SK-N-SH treated with all-trans-retinoic acid at 6 μM for 48 hours (cell line): ENCODE measurements at regions not wholly inside any gene's neighbourhood (a gene's known extent, or its start where the extent isn't known, plus 50 kb on each side); places are given as distances from the start of the nearest gene placed in this dataset.

Experiments
- ATAC-seq: fragments of 200-7000 bp; cut with Tn5 transposase; 3 replicates; pipeline ENCODE4 v1.9.1; 2020; ENCODE audit warnings: mild to moderate bottlenecking, moderate library complexity
- ARNTL ChIP-seq: fragments of 450-650 bp; formaldehyde crosslinking; IDR thresholded peaks from 2 replicates; pipeline ENCODE4 v1.5.0; 2020; ENCODE audit warnings: low read depth, mild to moderate bottlenecking, moderate library complexity, borderline replicate concordance
- BACH2 ChIP-seq: fragments of 250-450 bp; sonication (Bioruptor Pico); IDR thresholded peaks from 2 replicates; pipeline ENCODE4 v1.9.0; 2021; ENCODE audit warnings: mild to moderate bottlenecking, borderline replicate concordance
- CSDC2 ChIP-seq: fragments of 250-450 bp; sonication (Bioruptor Pico); IDR thresholded peaks from 2 replicates; pipeline ENCODE4 v1.5.0; 2020; ENCODE audit warnings: mild to moderate bottlenecking, moderate library complexity
- ESRRG ChIP-seq: fragments of 250-450 bp; sonication (Bioruptor Pico); IDR thresholded peaks from 2 replicates; pipeline ENCODE4 v1.6.1; 2021; ENCODE audit warnings: mild to moderate bottlenecking
- ISL1 ChIP-seq: fragments of 250-450 bp; sonication (Bioruptor Pico); IDR thresholded peaks from 2 replicates; pipeline ENCODE4 v2.1.2; 2022; ENCODE audit warnings: mild to moderate bottlenecking, moderate library complexity
- OSR1 ChIP-seq: fragments of 250-450 bp; sonication (Bioruptor Pico); IDR thresholded peaks from 2 replicates; pipeline ENCODE4 v1.8.0; 2022; ENCODE audit warnings: moderate library complexity, mild to moderate bottlenecking, inconsistent platforms
- PPARA ChIP-seq: fragments of 250-450 bp; sonication (Bioruptor Pico); IDR thresholded peaks from 2 replicates; pipeline ENCODE4 v1.5.0; 2020; ENCODE audit warnings: mild to moderate bottlenecking, borderline replicate concordance
- SNAI2 ChIP-seq: fragments of 250-450 bp; sonication (Bioruptor Pico); IDR thresholded peaks from 2 replicates; pipeline ENCODE4 v1.5.0; 2020; ENCODE audit warnings: mild to moderate bottlenecking, moderate library complexity
- TOX ChIP-seq: fragments of 250-450 bp; sonication (Bioruptor Pico); IDR thresholded peaks from 2 replicates; pipeline ENCODE4 v1.8.0; 2021; ENCODE audit warnings: mild to moderate bottlenecking, moderate library complexity, borderline replicate concordance
- TSHZ2 ChIP-seq: fragments of 250-450 bp; sonication (Bioruptor Pico); IDR thresholded peaks from 2 replicates; pipeline ENCODE4 v1.5.0; 2020; ENCODE audit warnings: mild to moderate bottlenecking, moderate library complexity
- ZC3H10 ChIP-seq: fragments of 250-450 bp; sonication (Bioruptor Pico); IDR thresholded peaks from 2 replicates; pipeline ENCODE4 v1.5.1; 2021; ENCODE audit warnings: mild to moderate bottlenecking, moderate library complexity
- ZFP3 ChIP-seq: fragments of 250-450 bp; sonication (Bioruptor Pico); IDR thresholded peaks from 2 replicates; pipeline ENCODE4 v1.5.0; 2020; ENCODE audit warnings: mild to moderate bottlenecking, moderate library complexity
- ZFP30 ChIP-seq: fragments of 450-650 bp; formaldehyde crosslinking; IDR thresholded peaks from 2 replicates; pipeline ENCODE4 v1.5.0; 2022; ENCODE audit warnings: mild to moderate bottlenecking, moderate library complexity
- ZNF565 ChIP-seq: fragments of 450-650 bp; formaldehyde crosslinking; conservative IDR thresholded peaks from 2 replicates; pipeline ENCODE4 v1.5.0; 2020; ENCODE audit warnings: low read depth, mild to moderate bottlenecking, moderate library complexity
- ZNF70 ChIP-seq: fragments of 450-650 bp; formaldehyde crosslinking; IDR thresholded peaks from 2 replicates; pipeline ENCODE4 v1.5.0; 2020; ENCODE audit warnings: mild to moderate bottlenecking, moderate library complexity
- TF ChIP-seq, protein P1 (sequence below): fragments of 250-450 bp; sonication (Bioruptor Pico); IDR thresholded peaks from 2 replicates; pipeline ENCODE4 v1.5.1; 2021; ENCODE audit warnings: mild to moderate bottlenecking, moderate library complexity
- TF ChIP-seq, protein P2 (sequence below): fragments of 250-450 bp; sonication (Bioruptor Pico); IDR thresholded peaks from 2 replicates; pipeline ENCODE4 v1.5.1; 2020; ENCODE audit warnings: low read depth, mild to moderate bottlenecking, moderate library complexity
- TF ChIP-seq, protein P3 (sequence below): fragments of 250-450 bp; sonication (Bioruptor Pico); IDR thresholded peaks from 2 replicates; pipeline ENCODE4 v1.8.0; 2021; ENCODE audit warnings: low read depth, mild to moderate bottlenecking, moderate library complexity, borderline replicate concordance
- TF ChIP-seq, protein P4 (sequence below): fragments of 250-450 bp; sonication (Bioruptor Pico); IDR thresholded peaks from 2 replicates; pipeline ENCODE4 v1.8.0; 2020; ENCODE audit warnings: mild to moderate bottlenecking, moderate library complexity, borderline replicate concordance

- TF ChIP-seq BACH2 (CRISPR knock-in tag): no peak
- TF ChIP-seq ARNTL (CRISPR knock-in tag): no peak
- no peak for TF ChIP-seq ZFP3
- TF ChIP-seq ZNF565 (CRISPR knock-in tag): no peak
- TF ChIP-seq, protein P1, sequence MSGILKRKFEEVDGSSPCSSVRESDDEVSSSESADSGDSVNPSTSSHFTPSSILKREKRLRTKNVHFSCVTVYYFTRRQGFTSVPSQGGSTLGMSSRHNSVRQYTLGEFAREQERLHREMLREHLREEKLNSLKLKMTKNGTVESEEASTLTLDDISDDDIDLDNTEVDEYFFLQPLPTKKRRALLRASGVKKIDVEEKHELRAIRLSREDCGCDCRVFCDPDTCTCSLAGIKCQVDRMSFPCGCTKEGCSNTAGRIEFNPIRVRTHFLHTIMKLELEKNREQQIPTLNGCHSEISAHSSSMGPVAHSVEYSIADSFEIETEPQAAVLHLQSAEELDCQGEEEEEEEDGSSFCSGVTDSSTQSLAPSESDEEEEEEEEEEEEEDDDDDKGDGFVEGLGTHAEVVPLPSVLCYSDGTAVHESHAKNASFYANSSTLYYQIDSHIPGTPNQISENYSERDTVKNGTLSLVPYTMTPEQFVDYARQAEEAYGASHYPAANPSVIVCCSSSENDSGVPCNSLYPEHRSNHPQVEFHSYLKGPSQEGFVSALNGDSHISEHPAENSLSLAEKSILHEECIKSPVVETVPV (CRISPR knock-in tag): no peak
- TF ChIP-seq OSR1 (CRISPR knock-in tag): no peak
- TF ChIP-seq SNAI2 (CRISPR knock-in tag): no peak
- no peak for TF ChIP-seq CSDC2 (CRISPR knock-in tag)
- ATAC-seq: no peak
Observed at GRCh38 chr7:16174253-16174652, 247.1 kb downstream of the CRPPA start.

DNA sequence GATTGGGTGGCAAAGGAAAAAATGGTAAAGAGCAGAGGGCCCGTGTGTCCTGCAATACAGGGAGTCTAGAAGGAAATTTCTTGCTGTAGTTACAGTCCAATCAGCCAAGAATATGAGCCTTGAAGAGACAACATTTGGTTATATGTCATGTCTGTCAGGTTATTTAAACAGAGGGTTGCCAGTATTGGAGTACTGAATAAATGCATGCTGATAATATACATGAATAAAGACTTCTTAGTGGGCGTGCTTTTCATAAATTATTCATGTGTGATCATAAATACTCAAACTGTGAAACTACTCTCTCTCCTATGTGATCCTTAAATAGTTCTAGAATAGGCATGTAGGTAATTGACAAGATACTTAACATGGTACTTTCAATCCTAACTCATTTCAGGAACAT lies 249.0 kb downstream of the CRPPA start:
- TF ChIP-seq PPARA (CRISPR knock-in tag): no peak
- TF ChIP-seq SNAI2 (CRISPR knock-in tag): no peak
- TF ChIP-seq, protein P2, sequence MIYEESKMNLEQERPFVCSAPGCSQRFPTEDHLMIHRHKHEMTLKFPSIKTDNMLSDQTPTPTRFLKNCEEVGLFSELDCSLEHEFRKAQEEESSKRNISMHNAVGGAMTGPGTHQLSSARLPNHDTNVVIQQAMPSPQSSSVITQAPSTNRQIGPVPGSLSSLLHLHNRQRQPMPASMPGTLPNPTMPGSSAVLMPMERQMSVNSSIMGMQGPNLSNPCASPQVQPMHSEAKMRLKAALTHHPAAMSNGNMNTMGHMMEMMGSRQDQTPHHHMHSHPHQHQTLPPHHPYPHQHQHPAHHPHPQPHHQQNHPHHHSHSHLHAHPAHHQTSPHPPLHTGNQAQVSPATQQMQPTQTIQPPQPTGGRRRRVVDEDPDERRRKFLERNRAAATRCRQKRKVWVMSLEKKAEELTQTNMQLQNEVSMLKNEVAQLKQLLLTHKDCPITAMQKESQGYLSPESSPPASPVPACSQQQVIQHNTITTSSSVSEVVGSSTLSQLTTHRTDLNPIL (CRISPR knock-in tag): no peak
- TF ChIP-seq ZFP30 (CRISPR knock-in tag): no peak
- TF ChIP-seq ZC3H10 (CRISPR knock-in tag): no peak
- no peak for TF ChIP-seq CSDC2 (CRISPR knock-in tag)
- TF ChIP-seq ISL1 (CRISPR knock-in tag): no peak
- no peak for TF ChIP-seq TOX (CRISPR knock-in tag)
- TF ChIP-seq TSHZ2 (CRISPR knock-in tag): no peak
- TF ChIP-seq OSR1 (CRISPR knock-in tag): no peak
- TF ChIP-seq, protein P3, sequence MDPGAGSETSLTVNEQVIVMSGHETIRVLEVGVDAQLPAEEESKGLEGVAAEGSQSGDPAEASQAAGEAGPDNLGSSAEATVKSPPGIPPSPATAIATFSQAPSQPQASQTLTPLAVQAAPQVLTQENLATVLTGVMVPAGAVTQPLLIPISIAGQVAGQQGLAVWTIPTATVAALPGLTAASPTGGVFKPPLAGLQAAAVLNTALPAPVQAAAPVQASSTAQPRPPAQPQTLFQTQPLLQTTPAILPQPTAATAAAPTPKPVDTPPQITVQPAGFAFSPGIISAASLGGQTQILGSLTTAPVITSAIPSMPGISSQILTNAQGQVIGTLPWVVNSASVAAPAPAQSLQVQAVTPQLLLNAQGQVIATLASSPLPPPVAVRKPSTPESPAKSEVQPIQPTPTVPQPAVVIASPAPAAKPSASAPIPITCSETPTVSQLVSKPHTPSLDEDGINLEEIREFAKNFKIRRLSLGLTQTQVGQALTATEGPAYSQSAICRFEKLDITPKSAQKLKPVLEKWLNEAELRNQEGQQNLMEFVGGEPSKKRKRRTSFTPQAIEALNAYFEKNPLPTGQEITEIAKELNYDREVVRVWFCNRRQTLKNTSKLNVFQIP (CRISPR knock-in tag): no peak
- no peak for ATAC-seq

DNA sequence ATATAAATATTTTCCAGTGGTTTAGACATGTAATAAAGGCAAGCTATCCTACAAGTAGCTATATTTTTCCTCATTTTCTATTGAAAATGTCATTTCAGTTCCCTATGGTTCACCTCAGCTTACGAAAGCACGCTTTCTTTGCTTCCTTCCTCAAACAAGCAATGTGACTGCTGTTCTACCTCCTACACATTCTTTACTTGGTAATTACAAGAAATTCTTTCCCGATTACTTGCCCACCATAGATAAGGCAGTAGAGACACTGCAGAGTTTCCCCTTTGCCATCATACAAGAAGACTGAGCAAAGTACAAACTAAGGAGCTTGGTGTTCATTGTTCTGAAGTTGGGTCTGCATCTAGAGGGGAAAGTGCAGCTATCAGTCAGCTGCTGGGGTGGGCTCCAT lies 249.4 kb downstream of the CRPPA start:
- ATAC-seq: no peak
- TF ChIP-seq SNAI2 (CRISPR knock-in tag) (no peak), ZC3H10 (CRISPR knock-in tag) (no peak), TSHZ2 (CRISPR knock-in tag) (no peak), ZNF565 (CRISPR knock-in tag) (no peak), ZNF70 (CRISPR knock-in tag) (no peak), OSR1 (CRISPR knock-in tag) (no peak), ISL1 (CRISPR knock-in tag) (no peak), BACH2 (CRISPR knock-in tag) (no peak), ESRRG (CRISPR knock-in tag) (no peak), ARNTL (CRISPR knock-in tag) (no peak)
- TF ChIP-seq, protein P1 (CRISPR knock-in tag): no peak
- TF ChIP-seq, protein P4, sequence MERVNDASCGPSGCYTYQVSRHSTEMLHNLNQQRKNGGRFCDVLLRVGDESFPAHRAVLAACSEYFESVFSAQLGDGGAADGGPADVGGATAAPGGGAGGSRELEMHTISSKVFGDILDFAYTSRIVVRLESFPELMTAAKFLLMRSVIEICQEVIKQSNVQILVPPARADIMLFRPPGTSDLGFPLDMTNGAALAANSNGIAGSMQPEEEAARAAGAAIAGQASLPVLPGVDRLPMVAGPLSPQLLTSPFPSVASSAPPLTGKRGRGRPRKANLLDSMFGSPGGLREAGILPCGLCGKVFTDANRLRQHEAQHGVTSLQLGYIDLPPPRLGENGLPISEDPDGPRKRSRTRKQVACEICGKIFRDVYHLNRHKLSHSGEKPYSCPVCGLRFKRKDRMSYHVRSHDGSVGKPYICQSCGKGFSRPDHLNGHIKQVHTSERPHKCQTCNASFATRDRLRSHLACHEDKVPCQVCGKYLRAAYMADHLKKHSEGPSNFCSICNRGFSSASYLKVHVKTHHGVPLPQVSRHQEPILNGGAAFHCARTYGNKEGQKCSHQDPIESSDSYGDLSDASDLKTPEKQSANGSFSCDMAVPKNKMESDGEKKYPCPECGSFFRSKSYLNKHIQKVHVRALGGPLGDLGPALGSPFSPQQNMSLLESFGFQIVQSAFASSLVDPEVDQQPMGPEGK (CRISPR knock-in tag): no peak
